CD4-positive, CD25-positive, alpha-beta regulatory T cell (primary cell): ENCODE measurements at regions not wholly inside any gene's neighbourhood (a gene's known extent, or its start where the extent isn't known, plus 50 kb on each side); places are given as distances from the start of the nearest gene placed in this dataset.
"Not testable (repeated sequence)": the region's sequence is repeated elsewhere in the genome, so short reads cannot be mapped to it uniquely, and the experiment has no call there.

Source experiments
- ATAC-seq, 2 donors: fragments of 150-1000 bp; cut with Tn5 transposase; one replicate each; pipeline ENCODE4 v1.10.0; 2021; ENCODE audit warnings: low read depth in 2 of 2, moderate number of reproducible peaks in 2 of 2, moderate library complexity in 1 of 2
- DNase-seq, 3 donors: peaks; one replicate each; pipeline versions ENCODE4 v3.0.0 to v3.0.0-alpha.2; 2012 to 2022; ENCODE audit warnings: mixed read lengths in 1 of 3
- H3K27ac ChIP-seq: one replicate; pipeline ENCODE4 v1.7.0; 2013; ENCODE audit warnings: mild to moderate bottlenecking, low read length; ENCODE audit not compliant: insufficient read depth, poor library complexity, severe bottlenecking
- H3K27me3 ChIP-seq: one replicate; pipeline ENCODE4 v1.7.0; 2013; ENCODE audit warnings: low read length; ENCODE audit not compliant: control insufficient read depth, insufficient read depth
- H3K36me3 ChIP-seq: one replicate; pipeline ENCODE4 v1.7.0; 2013; ENCODE audit warnings: mild to moderate bottlenecking, low read length, moderate library complexity; ENCODE audit not compliant: control insufficient read depth, insufficient read depth
- H3K4me1 ChIP-seq: 2 replicates; pipeline ENCODE4 v1.7.0; 2013; ENCODE audit warnings: mild to moderate bottlenecking, low read length; ENCODE audit not compliant: insufficient read depth, control insufficient read depth, poor library complexity, severe bottlenecking
- H3K4me3 ChIP-seq: one replicate; pipeline ENCODE4 v1.7.0; 2013; ENCODE audit warnings: low read depth, mild to moderate bottlenecking, low read length, moderate library complexity
- H3K9me3 ChIP-seq, 2 experiments: 1 replicate in 1 of 2; 2 replicates in 1 of 2; pipeline ENCODE4 v1.7.0; 2013; ENCODE audit warnings: low read length in 2 of 2, mild to moderate bottlenecking in 1 of 2, moderate library complexity in 1 of 2; ENCODE audit not compliant: control insufficient read depth in 2 of 2
- H3K27ac Mint-ChIP-seq, 3 donors: one replicate each; pipeline ENCODE4 v1.8.0; 2020 to 2022; ENCODE audit warnings: mild to moderate bottlenecking in 3 of 3, mixed read lengths in 3 of 3, moderate library complexity in 2 of 3
- H3K27me3 Mint-ChIP-seq: one replicate; pipeline ENCODE4 v1.8.0; 2022; ENCODE audit warnings: mild to moderate bottlenecking, mixed read lengths
- H3K36me3 Mint-ChIP-seq: one replicate; pipeline ENCODE4 v1.8.0; 2020; ENCODE audit warnings: mixed read lengths
- H3K4me1 Mint-ChIP-seq, 4 donors: one replicate each; pipeline ENCODE4 v1.8.0; 2020 to 2022; ENCODE audit warnings: mixed read lengths in 4 of 4, mild to moderate bottlenecking in 1 of 4
- H3K4me3 Mint-ChIP-seq, 4 donors: one replicate each; pipeline ENCODE4 v1.8.0; 2020 to 2022; ENCODE audit warnings: mild to moderate bottlenecking in 4 of 4, mixed read lengths in 4 of 4, moderate library complexity in 3 of 4
- H3K9me3 Mint-ChIP-seq, 7 donors: one replicate each; pipeline ENCODE4 v1.8.0; 2020 to 2022; ENCODE audit warnings: mixed read lengths in 7 of 7, mild to moderate bottlenecking in 3 of 7, moderate library complexity in 2 of 7

- H3K4me3 ChIP-seq, H3K27me3 Mint-ChIP-seq, H3K27ac Mint-ChIP-seq, ATAC-seq, H3K4me3 Mint-ChIP-seq, H3K4me1 ChIP-seq, DNase-seq, H3K27ac ChIP-seq, H3K27me3 ChIP-seq, H3K9me3 Mint-ChIP-seq, H3K9me3 ChIP-seq: not testable (repeated sequence)
- H3K4me1 Mint-ChIP-seq: peaks cover 6 to 22% (median 17%) of the 10 kb centered on the region in 4 donors
- H3K36me3 Mint-ChIP-seq: peaks cover 22% of the 10 kb centered on the region
- H3K36me3 ChIP-seq: peaks cover 39% of the 10 kb centered on the region
Observed at GRCh38 chr1:184876015-184876414, 98.3 kb downstream of the NIBAN1 start.

GRCh38 chr1:184875218-184875617 is 99.1 kb downstream of the NIBAN1 start:
- Mint-ChIP-seq H3K9me3 (peaks cover 0 to 7% (median 1%) of the 10 kb centered on the region in 7 donors), H3K36me3 (peaks cover 22% of the 10 kb centered on the region), H3K4me1 (peaks cover 12 to 28% (median 20%) of the 10 kb centered on the region in 4 donors), H3K27me3 (no peaks in the 10 kb centered on the region), H3K27ac (no peak overlapping the region), H3K4me3 (no peak overlapping the region)
- Histone ChIP-seq H3K36me3 (peaks cover 35% of the 10 kb centered on the region), H3K27me3 (no peaks in the 10 kb centered on the region), H3K4me1 (no peaks in the 10 kb centered on the region), H3K9me3 (peaks cover 0 to 3% of the 10 kb centered on the region in 2 experiments), H3K27ac (no peak overlapping the region), H3K4me3 (no peak overlapping the region)
- DNase-seq (no peak), ATAC-seq (no peak)

GRCh38 chr1:184870319-184870718 is 104.0 kb downstream of the NIBAN1 start:
- Mint-ChIP-seq H3K9me3 (peaks cover 0 to 7% (median 1%) of the 10 kb centered on the region in 7 donors), H3K27ac (peak overlapping the region; percentile 9 to 76 (median 69)), H3K4me3 (peak overlapping the region in 1 of 4 donors; percentile 13), H3K27me3 (peaks cover 6% of the 10 kb centered on the region), H3K36me3 (peaks cover 15% of the 10 kb centered on the region), H3K4me1 (peaks cover 34 to 49% (median 40%) of the 10 kb centered on the region in 4 donors)
- peak overlapping the region; percentile 21 for H3K4me3 ChIP-seq
- no peak for ATAC-seq
- no peaks in the 10 kb centered on the region for H3K27me3 ChIP-seq
- no peak overlapping the region for H3K27ac ChIP-seq
- H3K4me1 ChIP-seq: peaks cover 25% of the 10 kb centered on the region
- peak in 2 of 3 donors; percentile 14 to 38 for DNase-seq
- H3K36me3 ChIP-seq: peaks cover 22% of the 10 kb centered on the region
- peaks cover 0 to 3% of the 10 kb centered on the region in 2 experiments for H3K9me3 ChIP-seq

- Histone ChIP-seq H3K27me3 (no peaks in the 10 kb centered on the region), H3K4me1 (peaks cover 25% of the 10 kb centered on the region), H3K4me3 (peak overlapping the region; percentile 64), H3K36me3 (peaks cover 7% of the 10 kb centered on the region), H3K27ac (peak overlapping the region; percentile 77), H3K9me3 (no peaks in the 10 kb centered on the region)
- DNase-seq (no peak), ATAC-seq (no peak)
- peak overlapping the region; percentile 61 to 91 (median 88) for H3K27ac Mint-ChIP-seq
- H3K36me3 Mint-ChIP-seq: peaks cover 10% of the 10 kb centered on the region
- peaks cover 38 to 60% (median 42%) of the 10 kb centered on the region in 4 donors for H3K4me1 Mint-ChIP-seq
- H3K4me3 Mint-ChIP-seq: peak overlapping the region in 3 of 4 donors; percentile 0 to 76 (median 58)
- peaks cover 0 to 4% (median 1%) of the 10 kb centered on the region in 7 donors for H3K9me3 Mint-ChIP-seq
- peaks cover 6% of the 10 kb centered on the region for H3K27me3 Mint-ChIP-seq
Observed at GRCh38 chr1:184867866-184868689, 106.2 kb downstream of the NIBAN1 start.

- Histone ChIP-seq H3K36me3 (peaks cover 7% of the 10 kb centered on the region), H3K4me3 (peak overlapping the region; percentile 64), H3K27me3 (no peaks in the 10 kb centered on the region), H3K9me3 (no peaks in the 10 kb centered on the region), H3K27ac (peak overlapping the region; percentile 77), H3K4me1 (peaks cover 25% of the 10 kb centered on the region)
- H3K9me3 Mint-ChIP-seq: peaks cover 0 to 3% (median 1%) of the 10 kb centered on the region in 7 donors
- H3K27me3 Mint-ChIP-seq: peaks cover 6% of the 10 kb centered on the region
- H3K4me3 Mint-ChIP-seq: peak overlapping the region; percentile 13 to 76 (median 58)
- peaks cover 38 to 60% (median 42%) of the 10 kb centered on the region in 4 donors for H3K4me1 Mint-ChIP-seq
- DNase-seq (peak; percentile 46 to 89 (median 81)), ATAC-seq (peak; percentile 90 to 93)
- H3K27ac Mint-ChIP-seq: peak overlapping the region; percentile 61 to 91 (median 88)
- peaks cover 7% of the 10 kb centered on the region for H3K36me3 Mint-ChIP-seq
Observed at GRCh38 chr1:184866991-184867788, 107.1 kb downstream of the NIBAN1 start.

GRCh38 chr1:184866586-184866985 is 107.7 kb downstream of the NIBAN1 start:
- no peak for DNase-seq
- Mint-ChIP-seq H3K27me3 (peaks cover 6% of the 10 kb centered on the region), H3K9me3 (peaks cover 0 to 3% (median 0%) of the 10 kb centered on the region in 7 donors), H3K4me3 (peak overlapping the region in 3 of 4 donors; percentile 44 to 76 (median 71)), H3K36me3 (peaks cover 7% of the 10 kb centered on the region), H3K4me1 (peaks cover 38 to 60% (median 44%) of the 10 kb centered on the region in 4 donors), H3K27ac (peak overlapping the region; percentile 61 to 91 (median 88))
- Histone ChIP-seq H3K4me3 (peak overlapping the region; percentile 64), H3K9me3 (no peaks in the 10 kb centered on the region), H3K27ac (peak overlapping the region; percentile 77), H3K27me3 (no peaks in the 10 kb centered on the region), H3K36me3 (peaks cover 6% of the 10 kb centered on the region), H3K4me1 (peaks cover 25% of the 10 kb centered on the region)
- ATAC-seq: no peak

- DNase-seq: no peak
- ATAC-seq: no peak
- Mint-ChIP-seq H3K27ac (peak overlapping the region in 2 of 3 donors; percentile 49 to 88), H3K4me3 (peak overlapping the region in 3 of 4 donors; percentile 38 to 52 (median 40)), H3K9me3 (peaks cover 0 to 3% (median 0%) of the 10 kb centered on the region in 7 donors), H3K27me3 (peaks cover 6% of the 10 kb centered on the region), H3K4me1 (peaks cover 38 to 60% (median 46%) of the 10 kb centered on the region in 4 donors), H3K36me3 (peaks cover 7% of the 10 kb centered on the region)
- Histone ChIP-seq H3K4me1 (peaks cover 25% of the 10 kb centered on the region), H3K27me3 (no peaks in the 10 kb centered on the region), H3K27ac (peak overlapping the region; percentile 77), H3K36me3 (peaks cover 3% of the 10 kb centered on the region), H3K4me3 (peak overlapping the region; percentile 64), H3K9me3 (no peaks in the 10 kb centered on the region)
Observed at GRCh38 chr1:184865831-184866230, 108.5 kb downstream of the NIBAN1 start.
